Fibroblast of lung (primary cell): ENCODE measurements at regions not wholly inside any gene's neighbourhood (a gene's known extent, or its start where the extent isn't known, plus 50 kb on each side); places are given as distances from the start of the nearest gene placed in this dataset.

Experiments used
- CTCF ChIP-seq, 2 donors: IDR thresholded peaks in 1 of 2; conservative IDR thresholded peaks in 1 of 2; 1 replicate in 1 of 2; 2 replicates in 1 of 2; pipeline ENCODE4 v1.5.1; 2011 to 2012; ENCODE audit warnings: low read length in 2 of 2, control low read depth in 1 of 2, inconsistent platforms in 1 of 2, low read depth in 1 of 2, mild to moderate bottlenecking in 1 of 2
- EZH2 ChIP-seq: IDR thresholded peaks from 2 replicates; pipeline ENCODE4 v1.5.1; 2012; ENCODE audit warnings: low read length, control low read depth, mild to moderate bottlenecking; ENCODE audit errors: missing control alignments

GRCh38 chr6:56897789-56898529 is 56.9 kb upstream of the BEND6 start:
- TF ChIP-seq CTCF (conservative IDR thresholded peaks at IDR 0.05 in 1 of 2, IDR thresholded peaks at IDR 0.05 in 1 of 2; ENCODE audit: low read depth in 1 of 2, low read length in 2 of 2) (no peak), EZH2 (no peak)
